OCI-LY1 (cell line): ENCODE measurements at regions not wholly inside any gene's neighbourhood (a gene's known extent, or its start where the extent isn't known, plus 50 kb on each side); places are given as distances from the start of the nearest gene placed in this dataset.

Experiments
- H2AFZ ChIP-seq: fragments of 200-600 bp; sonication (generic), shearing (Covaris generic); 2 replicates; pipeline ENCODE4 v1.6.0; 2014; ENCODE audit warnings: antibody characterized with exemption, mild to moderate bottlenecking, low read length
- H3F3A ChIP-seq: fragments of 200-600 bp; sonication (generic), shearing (Covaris generic); 2 replicates; pipeline ENCODE4 v1.6.0; 2014; ENCODE audit warnings: mild to moderate bottlenecking, antibody characterized with exemption, low read length, moderate library complexity; ENCODE audit not compliant: insufficient read depth
- H3K27ac ChIP-seq: fragments of 200-600 bp; sonication (generic); 2 replicates; pipeline ENCODE4 v1.5.1; 2014; ENCODE audit warnings: low read length, mixed run types, mild to moderate bottlenecking, low read depth; ENCODE audit not compliant: poor library complexity, severe bottlenecking
- H3K27me3 ChIP-seq: fragments of 200-600 bp; sonication (generic); 2 replicates; pipeline ENCODE4 v1.6.0; 2014; ENCODE audit warnings: antibody characterized with exemption, mild to moderate bottlenecking, low read length, moderate library complexity; ENCODE audit not compliant: insufficient read depth
- H3K36me3 ChIP-seq: fragments of 200-600 bp; sonication (generic); 2 replicates; pipeline ENCODE4 v1.6.1; 2014; ENCODE audit warnings: mild to moderate bottlenecking, antibody characterized with exemption, low read length, moderate library complexity, mixed read lengths; ENCODE audit not compliant: insufficient read depth
- H3K4me1 ChIP-seq: fragments of 200-600 bp; sonication (generic); 2 replicates; pipeline ENCODE4 v1.5.1; 2014; ENCODE audit warnings: mild to moderate bottlenecking, low read length, moderate library complexity; ENCODE audit not compliant: insufficient read depth, severe bottlenecking
- H3K4me2 ChIP-seq: fragments of 200-600 bp; sonication (generic), shearing (Covaris generic); 2 replicates; pipeline ENCODE4 v1.6.1; 2014; ENCODE audit warnings: low read length
- H3K4me3 ChIP-seq: fragments of 200-600 bp; sonication (generic); 2 replicates; pipeline ENCODE4 v1.5.1; 2014; ENCODE audit warnings: low read length, low read depth, mild to moderate bottlenecking, mixed read lengths; ENCODE audit not compliant: poor library complexity, severe bottlenecking
- H3K79me2 ChIP-seq: fragments of 200-600 bp; shearing (Covaris generic); 2 replicates; pipeline ENCODE4 v1.6.1; 2016; ENCODE audit warnings: mixed run types, low read length, mixed read lengths; ENCODE audit not compliant: insufficient read depth
- H3K9ac ChIP-seq: fragments of 200-600 bp; sonication (generic), shearing (Covaris generic); 2 replicates; pipeline ENCODE4 v1.6.1; 2014; ENCODE audit warnings: mild to moderate bottlenecking, low read length, mixed read lengths
- H3K9me2 ChIP-seq: fragments of 200-600 bp; sonication (generic), shearing (Covaris generic); 2 replicates; pipeline ENCODE4 v1.6.1; 2014; ENCODE audit warnings: low read depth, mild to moderate bottlenecking, low read length, mixed read lengths
- H3K9me3 ChIP-seq: fragments of 200-600 bp; shearing (Covaris generic); 2 replicates; pipeline ENCODE4 v1.6.1; 2014; ENCODE audit warnings: low read length, mixed read lengths
- H4K20me1 ChIP-seq: fragments of 200-600 bp; sonication (generic), shearing (Covaris generic); 2 replicates; pipeline ENCODE4 v1.6.0; 2016; ENCODE audit warnings: mild to moderate bottlenecking, low read length; ENCODE audit not compliant: insufficient read depth
- CTCF ChIP-seq: fragments of 200-600 bp; sonication (generic), shearing (Covaris generic); IDR thresholded peaks from 2 replicates; pipeline ENCODE4 v1.5.1; 2017; ENCODE audit warnings: mild to moderate bottlenecking, antibody characterized with exemption, low read length, moderate library complexity, mixed read lengths
- EZH2 ChIP-seq: fragments of 200-600 bp; sonication (generic), shearing (Covaris generic); IDR thresholded peaks from 2 replicates; pipeline ENCODE4 v1.8.0; 2017; ENCODE audit warnings: borderline replicate concordance, mixed run types, mild to moderate bottlenecking, antibody characterized with exemption, low read length, moderate library complexity, mixed read lengths

- H3F3A ChIP-seq, result no peaks in the 10 kb centered on the region
- H3K9me3 ChIP-seq, result no peaks in the 10 kb centered on the region
- H3K4me1 ChIP-seq, result no peaks in the 10 kb centered on the region
- no peaks in the 10 kb centered on the region for H3K36me3 ChIP-seq
- H3K9me2 ChIP-seq, result no peaks in the 10 kb centered on the region
- TF ChIP-seq CTCF, result no peak
- no peak for TF ChIP-seq EZH2
- no peak overlapping the region for H3K9ac ChIP-seq
- H4K20me1 ChIP-seq, result no peaks in the 10 kb centered on the region
- no peak overlapping the region for H3K27ac ChIP-seq
- H3K4me3 ChIP-seq, result no peak overlapping the region
- no peaks in the 10 kb centered on the region for H3K27me3 ChIP-seq
- H2AFZ ChIP-seq, result no peak overlapping the region
- no peak overlapping the region for H3K4me2 ChIP-seq
- H3K79me2 ChIP-seq, result no peaks in the 10 kb centered on the region
These were observed 488.6 kb downstream of the ETS1 start for GRCh38 chr11:128098781-128099180.

- no peaks in the 10 kb centered on the region for H3K36me3 ChIP-seq
- H3K27ac ChIP-seq, result no peak overlapping the region
- no peaks in the 10 kb centered on the region for H4K20me1 ChIP-seq
- no peaks in the 10 kb centered on the region for H3K79me2 ChIP-seq
- H3F3A ChIP-seq, result no peaks in the 10 kb centered on the region
- no peak overlapping the region for H3K4me2 ChIP-seq
- H3K4me3 ChIP-seq, result no peak overlapping the region
- no peak overlapping the region for H3K9ac ChIP-seq
- H3K9me3 ChIP-seq, result no peaks in the 10 kb centered on the region
- no peak for TF ChIP-seq CTCF
- TF ChIP-seq EZH2, result no peak
- no peaks in the 10 kb centered on the region for H3K9me2 ChIP-seq
- H2AFZ ChIP-seq, result no peak overlapping the region
- no peaks in the 10 kb centered on the region for H3K27me3 ChIP-seq
- H3K4me1 ChIP-seq, result no peaks in the 10 kb centered on the region
These were observed 491.8 kb downstream of the ETS1 start for GRCh38 chr11:128095466-128095981.

- Histone ChIP-seq H3K9me3 (no peaks in the 10 kb centered on the region), H3K27me3 (no peaks in the 10 kb centered on the region), H3F3A (no peaks in the 10 kb centered on the region), H4K20me1 (no peaks in the 10 kb centered on the region), H3K9me2 (no peaks in the 10 kb centered on the region), H3K36me3 (no peaks in the 10 kb centered on the region), H3K79me2 (no peaks in the 10 kb centered on the region), H2AFZ (no peak overlapping the region), H3K4me3 (no peak overlapping the region), H3K27ac (no peak overlapping the region), H3K4me1 (no peaks in the 10 kb centered on the region), H3K9ac (no peak overlapping the region), H3K4me2 (no peak overlapping the region)
- TF ChIP-seq EZH2 (no peak), CTCF (no peak)
These were observed 493.7 kb downstream of the ETS1 start for GRCh38 chr11:128093689-128094088.
